ENCODE measurements at regions not wholly inside any gene's neighbourhood (a gene's known extent, or its start where the extent isn't known, plus 50 kb on each side); places are given as distances from the start of the nearest gene placed in this dataset.

GRCh38 chr3:102207151-102207571 is 227.7 kb upstream of the ZPLD1 start:
- H3K27me3 ChIP-seq (ENCODE audit: control insufficient read depth, insufficient read depth, low read length) = no peaks in the 10 kb centered on the region
- H3K27ac ChIP-seq (ENCODE audit: low read depth, low read length) = no peak overlapping the region
- ChIA-PET CTCF (interaction anchor here (2.1 to 2.8 kb wide), 2 partner anchors 18 to 21 kb away, joined by 6 to 18 read pairs; no protein-coding TSS in a partner anchor), POLR2A (interaction anchor here (2.0 kb wide), 1 partner anchor 358 kb away, joined by 6 read pairs; the partner anchor contains the start of gene NFKBIZ)
- H3K4me3 ChIP-seq (ENCODE audit: low read depth, low read length) = no peak overlapping the region
- H3K9me3 ChIP-seq (ENCODE audit: control insufficient read depth, insufficient read depth, low read length) = no peaks in the 10 kb centered on the region
- DNase-seq (ENCODE audit: low read depth, low spot score) = no peak
- TF ChIP-seq CTCF (IDR thresholded peaks at IDR 0.05; ENCODE audit: low read depth, low read length) = no peak

- no peaks in the 10 kb centered on the region for H3K27me3 ChIP-seq (ENCODE audit: control insufficient read depth, insufficient read depth, low read length)
- TF ChIP-seq CTCF (IDR thresholded peaks at IDR 0.05; ENCODE audit: low read depth, low read length) = no peak
- H3K27ac ChIP-seq (ENCODE audit: low read depth, low read length) = no peak overlapping the region
- H3K4me3 ChIP-seq (ENCODE audit: low read depth, low read length) = no peak overlapping the region
- DNase-seq (ENCODE audit: low read depth, low spot score) = no peak
- no peaks in the 10 kb centered on the region for H3K9me3 ChIP-seq (ENCODE audit: control insufficient read depth, insufficient read depth, low read length)
- POLR2A ChIA-PET = no interaction called here
- CTCF ChIA-PET = interaction anchor here (1.7 kb wide), 1 partner anchor 10 kb away, joined by 9 read pairs; no protein-coding TSS in a partner anchor
Observed at GRCh38 chr3:102215166-102215565, 219.6 kb upstream of the ZPLD1 start.

- no peak overlapping the region for H3K27ac ChIP-seq (ENCODE audit: low read depth, low read length)
- CTCF ChIA-PET = interaction anchor here (15.4 kb wide), 1 partner anchor 419 kb away, joined by 821 read pairs; no protein-coding TSS in a partner anchor
- POLR2A ChIA-PET = interaction anchor here (1.3 kb wide), 1 partner anchor 374 kb away, joined by 3 read pairs; the partner anchor contains the start of gene NFKBIZ
- no peak for DNase-seq (ENCODE audit: low read depth, low spot score)
- no peaks in the 10 kb centered on the region for H3K9me3 ChIP-seq (ENCODE audit: control insufficient read depth, insufficient read depth, low read length)
- TF ChIP-seq CTCF (IDR thresholded peaks at IDR 0.05; ENCODE audit: low read depth, low read length) = no peak
- no peaks in the 10 kb centered on the region for H3K27me3 ChIP-seq (ENCODE audit: control insufficient read depth, insufficient read depth, low read length)
- H3K4me3 ChIP-seq (ENCODE audit: low read depth, low read length) = no peak overlapping the region
Observed at GRCh38 chr3:102223132-102223531, 211.7 kb upstream of the ZPLD1 start.

- POLR2A ChIA-PET = interaction anchor here (1.9 kb wide), 1 partner anchor 375 kb away, joined by 26 read pairs; the partner anchor contains the start of gene NFKBIZ
Observed at GRCh38 chr3:102224171-102224570, 210.6 kb upstream of the ZPLD1 start.

More at GRCh38 chr3:102224171-102224570, 210.6 kb upstream of the ZPLD1 start:
- Histone ChIP-seq H3K27me3 (ENCODE audit: control insufficient read depth, insufficient read depth, low read length) (no peaks in the 10 kb centered on the region), H3K9me3 (ENCODE audit: control insufficient read depth, insufficient read depth, low read length) (no peaks in the 10 kb centered on the region), H3K4me3 (ENCODE audit: low read depth, low read length) (no peak overlapping the region), H3K27ac (ENCODE audit: low read depth, low read length) (no peak overlapping the region)
- CTCF ChIA-PET = interaction anchor here (1.1 to 15.4 kb wide), 13 partner anchors 42 to 420 kb away, joined by 3 to 821 read pairs (median 13); no protein-coding TSS in a partner anchor
- DNase-seq (ENCODE audit: low read depth, low spot score) = no peak
- TF ChIP-seq CTCF (IDR thresholded peaks at IDR 0.05; ENCODE audit: low read depth, low read length) = peak; percentile 46

Measured in AG04450 (cell line).